Upper lobe of left lung (tissue), 6 donors: ENCODE measurements at regions not wholly inside any gene's neighbourhood (a gene's known extent, or its start where the extent isn't known, plus 50 kb on each side); places are given as distances from the start of the nearest gene placed in this dataset.

ENCODE experiments used
- ATAC-seq, 2 donors: fragments of 200-7000 bp; cut with Tn5 transposase; one replicate each; pipeline ENCODE4 v1.9.1; 2022; ENCODE audit warnings: mild to moderate bottlenecking in 2 of 2, moderate library complexity in 2 of 2; ENCODE audit not compliant: low FRiP score in 2 of 2
- DNase-seq, 2 donors: peaks; one replicate each; pipeline ENCODE4 v3.0.0-alpha.2; 2019 to 2020
- H3K27ac ChIP-seq, 4 donors: fragments of 200-600 bp; sonication (generic); one replicate each; pipeline ENCODE4 v1.5.1; 2016 to 2019
- H3K27me3 ChIP-seq, 4 donors: fragments of 200-600 bp; sonication (generic); one replicate each; pipeline ENCODE4 v1.5.1; 2017 to 2019
- H3K36me3 ChIP-seq, 4 donors: fragments of 200-600 bp; sonication (generic); one replicate each; pipeline ENCODE4 v1.5.1; 2016 to 2019
- H3K4me1 ChIP-seq, 4 donors: fragments of 200-600 bp; sonication (generic); one replicate each; pipeline ENCODE4 v1.5.1; 2018 to 2019
- H3K4me3 ChIP-seq, 4 donors: fragments of 200-600 bp; sonication (generic); one replicate each; pipeline ENCODE4 v1.5.1; 2017 to 2019; ENCODE audit warnings: mild to moderate bottlenecking in 2 of 4, moderate library complexity in 1 of 4
- H3K9me3 ChIP-seq, 4 donors: fragments of 200-600 bp; sonication (generic); one replicate each; pipeline ENCODE4 v1.5.1; 2018 to 2019
- EP300 ChIP-seq, 4 donors: sonication (generic); formaldehyde crosslinking; IDR thresholded peaks; one replicate each; pipeline ENCODE4 v1.5.1; 2017; ENCODE audit warnings: antibody characterized with exemption in 4 of 4, control low read depth in 2 of 4
- POLR2A ChIP-seq, 4 donors: fragments of 450-650 bp; IDR thresholded peaks; one replicate each; pipeline ENCODE4 v1.5.1; 2016 to 2017; ENCODE audit warnings: antibody characterized with exemption in 4 of 4, mild to moderate bottlenecking in 2 of 4
- POLR2AphosphoS5 ChIP-seq, 2 donors: sonication (generic); formaldehyde crosslinking; IDR thresholded peaks; one replicate each; pipeline ENCODE4 v1.5.1; 2017; ENCODE audit warnings: antibody characterized with exemption in 2 of 2
- WGBS, 2 donors: methylation state at CpG; one replicate each; pipeline ENCODE4 v1.1.5; 2017 to 2018; 5-methylcytosine and 5-hydroxymethylcytosine counted together
- TF ChIP-seq, protein P1 (sequence below), 6 experiments: fragments of 450-650 bp in 4 of 6; fragments of 200-600 bp in 2 of 6; sonication (generic) in 2 of 6; IDR thresholded peaks; one replicate each; pipeline ENCODE4 v1.5.1; 2016 to 2019; ENCODE audit warnings: antibody characterized with exemption in 6 of 6
- donor health status: DM: no; HTN: no; CAD: no; lungs with moderate emphysema.
- donor health status: DM: no; HTN: yes; CAD: no; lungs with severe emphysema.

DNA sequence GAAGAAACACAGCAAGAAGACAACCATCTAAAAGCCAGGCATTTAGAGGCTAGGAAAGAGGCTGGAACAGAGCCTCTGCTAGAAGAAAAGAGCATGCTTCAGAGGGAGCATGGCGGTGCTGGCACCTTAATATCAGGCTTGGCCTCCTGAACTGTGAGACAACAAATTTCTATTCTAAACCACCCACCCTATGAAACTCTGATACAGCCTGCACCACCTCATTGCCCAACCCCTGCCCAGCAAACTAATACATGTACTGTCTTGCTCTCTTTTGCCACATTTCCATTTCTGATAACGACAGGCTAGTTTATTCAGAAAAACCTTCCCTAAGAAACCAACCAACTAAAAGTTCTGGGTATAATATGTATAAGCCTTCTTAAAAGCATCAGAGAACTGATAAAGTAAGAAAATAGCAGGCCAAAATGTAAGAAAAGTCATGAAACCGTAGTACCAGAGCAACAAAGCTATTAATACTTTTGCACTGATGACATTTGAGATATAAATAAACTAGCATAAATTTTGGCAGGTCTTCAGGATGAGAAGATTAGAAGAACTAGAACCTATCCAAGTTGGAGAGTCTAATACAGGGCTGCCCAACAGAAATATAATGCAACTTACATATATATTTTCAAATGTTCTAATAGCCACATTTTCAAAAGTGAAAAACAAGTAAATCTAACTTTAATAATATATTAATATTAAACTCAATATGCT lies 184.7 kb upstream of the HSF2 start:
- Histone ChIP-seq H3K4me1 (no peaks in the 10 kb centered on the region), H3K27me3 (no peaks in the 10 kb centered on the region), H3K4me3 (no peak overlapping the region), H3K36me3 (no peaks in the 10 kb centered on the region), H3K9me3 (no peaks in the 10 kb centered on the region), H3K27ac (no peak overlapping the region)
- 78 to 88% methylated on average over 3 of the region's 3 CpGs for WGBS, 2 donors
- ATAC-seq = no peak
- TF ChIP-seq EP300 (IDR thresholded peaks at IDR 0.05) (no peak), POLR2AphosphoS5 (IDR thresholded peaks at IDR 0.05) (no peak), POLR2A (IDR thresholded peaks at IDR 0.05) (no peak)
- TF ChIP-seq, protein P1, sequence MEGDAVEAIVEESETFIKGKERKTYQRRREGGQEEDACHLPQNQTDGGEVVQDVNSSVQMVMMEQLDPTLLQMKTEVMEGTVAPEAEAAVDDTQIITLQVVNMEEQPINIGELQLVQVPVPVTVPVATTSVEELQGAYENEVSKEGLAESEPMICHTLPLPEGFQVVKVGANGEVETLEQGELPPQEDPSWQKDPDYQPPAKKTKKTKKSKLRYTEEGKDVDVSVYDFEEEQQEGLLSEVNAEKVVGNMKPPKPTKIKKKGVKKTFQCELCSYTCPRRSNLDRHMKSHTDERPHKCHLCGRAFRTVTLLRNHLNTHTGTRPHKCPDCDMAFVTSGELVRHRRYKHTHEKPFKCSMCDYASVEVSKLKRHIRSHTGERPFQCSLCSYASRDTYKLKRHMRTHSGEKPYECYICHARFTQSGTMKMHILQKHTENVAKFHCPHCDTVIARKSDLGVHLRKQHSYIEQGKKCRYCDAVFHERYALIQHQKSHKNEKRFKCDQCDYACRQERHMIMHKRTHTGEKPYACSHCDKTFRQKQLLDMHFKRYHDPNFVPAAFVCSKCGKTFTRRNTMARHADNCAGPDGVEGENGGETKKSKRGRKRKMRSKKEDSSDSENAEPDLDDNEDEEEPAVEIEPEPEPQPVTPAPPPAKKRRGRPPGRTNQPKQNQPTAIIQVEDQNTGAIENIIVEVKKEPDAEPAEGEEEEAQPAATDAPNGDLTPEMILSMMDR (IDR thresholded peaks at IDR 0.05) = no peak
- DNase-seq = no peak

DNA sequence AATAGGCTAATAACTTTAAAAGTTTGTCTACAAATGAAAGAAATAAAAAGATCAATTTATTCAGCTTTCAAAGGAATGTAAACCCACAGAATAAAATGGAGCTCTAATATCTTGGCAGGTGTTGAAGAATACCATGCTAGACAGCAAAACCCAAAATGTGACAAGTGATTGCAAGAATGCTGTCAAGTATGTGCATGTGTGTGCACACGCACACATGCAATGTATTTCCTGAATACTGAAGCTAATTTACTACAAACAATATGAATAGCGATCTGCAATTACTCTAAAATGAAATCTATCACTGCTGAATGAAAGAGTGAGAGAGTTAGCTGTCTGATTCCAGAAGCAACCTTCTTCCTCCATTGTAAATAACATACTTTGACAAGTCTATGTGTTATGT lies 179.2 kb upstream of the HSF2 start:
- no peaks in the 10 kb centered on the region for H3K4me1 ChIP-seq
- TF ChIP-seq POLR2AphosphoS5 (IDR thresholded peaks at IDR 0.05) (no peak), POLR2A (IDR thresholded peaks at IDR 0.05) (no peak)
- TF ChIP-seq, protein P1 (IDR thresholded peaks at IDR 0.05) = no peak
- no peaks in the 10 kb centered on the region for H3K9me3 ChIP-seq
- no peak for DNase-seq
- H3K27ac ChIP-seq = no peak overlapping the region
- ATAC-seq = no peak
- no peaks in the 10 kb centered on the region for H3K36me3 ChIP-seq
- H3K4me3 ChIP-seq = no peak overlapping the region
- 73 to 75% methylated on average over 2 of the region's 2 CpGs for WGBS, 2 donors
- H3K27me3 ChIP-seq = no peaks in the 10 kb centered on the region

DNA sequence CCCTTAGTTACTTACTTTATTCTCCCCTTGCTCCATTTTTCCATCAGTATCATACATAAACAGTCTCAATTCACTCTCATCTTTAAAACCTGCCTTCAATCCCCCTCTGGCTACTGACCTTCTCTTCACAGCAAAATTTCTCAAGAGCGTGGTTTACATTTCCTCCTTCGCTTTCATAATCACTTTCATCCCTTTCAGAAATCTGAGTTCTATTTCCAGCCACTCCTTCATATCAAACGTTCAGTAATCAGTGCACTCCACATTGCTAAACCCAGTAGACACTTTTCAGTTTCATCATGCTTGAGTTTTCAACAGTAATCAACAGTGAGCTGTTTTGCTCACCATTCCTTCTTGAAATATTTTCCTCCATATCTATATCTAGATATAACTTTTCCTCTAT lies 176.7 kb upstream of the HSF2 start:
- no peaks in the 10 kb centered on the region for H3K27me3 ChIP-seq
- H3K4me3 ChIP-seq = no peak overlapping the region
- H3K9me3 ChIP-seq = no peaks in the 10 kb centered on the region
- no peaks in the 10 kb centered on the region for H3K36me3 ChIP-seq
- no peak overlapping the region for H3K27ac ChIP-seq
- ATAC-seq = no peak
- TF ChIP-seq POLR2AphosphoS5 (IDR thresholded peaks at IDR 0.05) = no peak
- TF ChIP-seq POLR2A (IDR thresholded peaks at IDR 0.05) = no peak
- TF ChIP-seq, protein P1 (IDR thresholded peaks at IDR 0.05) = no peak
- no peak for TF ChIP-seq EP300 (IDR thresholded peaks at IDR 0.05)
- no peak for DNase-seq
- no peaks in the 10 kb centered on the region for H3K4me1 ChIP-seq
- 31 to 33% methylated on average over 3 of the region's 3 CpGs for WGBS, 2 donors

DNA sequence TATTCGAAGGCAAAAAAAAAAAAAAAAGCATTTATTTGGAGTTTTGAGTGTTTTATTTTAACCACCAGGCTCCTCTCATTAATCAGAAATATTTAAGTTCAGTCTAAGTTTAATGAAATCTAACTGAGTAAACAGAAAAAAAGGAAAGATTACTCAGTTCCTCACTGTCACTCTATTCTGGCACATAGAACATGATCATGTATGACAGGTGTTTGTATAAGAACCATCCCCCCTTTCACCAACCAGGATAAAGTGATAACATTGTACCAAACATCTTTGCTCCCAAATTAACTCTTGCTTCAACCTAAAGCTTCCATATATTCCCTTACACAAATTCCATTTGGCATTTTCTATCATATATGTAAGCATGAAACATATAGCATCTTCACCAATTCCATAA lies 176.2 kb upstream of the HSF2 start:
- Histone ChIP-seq H3K27me3 (no peaks in the 10 kb centered on the region), H3K36me3 (no peaks in the 10 kb centered on the region), H3K27ac (no peak overlapping the region), H3K9me3 (no peaks in the 10 kb centered on the region), H3K4me1 (no peaks in the 10 kb centered on the region), H3K4me3 (no peak overlapping the region)
- DNase-seq (no peak), ATAC-seq (no peak)
- TF ChIP-seq POLR2A (IDR thresholded peaks at IDR 0.05) (no peak), POLR2AphosphoS5 (IDR thresholded peaks at IDR 0.05) (no peak), EP300 (IDR thresholded peaks at IDR 0.05) (no peak)
- TF ChIP-seq, protein P1 (IDR thresholded peaks at IDR 0.05) = no peak
- WGBS, 2 donors = 49 to 61% methylated on average over 1 of the region's 1 CpG

DNA sequence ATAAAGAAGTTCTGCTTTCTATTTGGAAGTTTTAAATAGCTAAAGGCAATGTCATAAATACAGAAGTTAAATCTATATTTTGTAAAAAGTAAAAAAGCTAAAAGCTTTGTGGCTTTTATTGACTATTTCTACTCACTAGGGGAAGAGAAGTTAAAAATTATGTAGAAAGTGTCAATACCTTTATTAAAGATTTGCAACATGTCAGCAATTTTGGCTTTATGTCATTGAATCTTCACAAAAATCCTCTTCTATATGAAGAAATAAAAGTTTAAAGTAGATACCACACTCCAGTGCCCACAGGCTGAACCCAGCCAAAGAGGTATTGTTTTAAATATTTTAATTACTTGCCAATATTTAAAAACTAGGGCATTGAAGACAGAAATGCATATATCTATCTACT lies 160.6 kb upstream of the HSF2 start:
- no peak overlapping the region for H3K27ac ChIP-seq
- DNase-seq (no peak), ATAC-seq (no peak)
- no peak for TF ChIP-seq POLR2A (IDR thresholded peaks at IDR 0.05)
- no peak for TF ChIP-seq EP300 (IDR thresholded peaks at IDR 0.05)
- TF ChIP-seq, protein P1 (IDR thresholded peaks at IDR 0.05) = no peak
- no peak for TF ChIP-seq POLR2AphosphoS5 (IDR thresholded peaks at IDR 0.05)
- H3K4me3 ChIP-seq = no peak overlapping the region
- no peaks in the 10 kb centered on the region for H3K4me1 ChIP-seq
- no peaks in the 10 kb centered on the region for H3K36me3 ChIP-seq
- H3K9me3 ChIP-seq = no peaks in the 10 kb centered on the region
- no peaks in the 10 kb centered on the region for H3K27me3 ChIP-seq
